Neural crest cell (in vitro differentiated cells): ENCODE measurements at regions not wholly inside any gene's neighbourhood (a gene's known extent, or its start where the extent isn't known, plus 50 kb on each side); places are given as distances from the start of the nearest gene placed in this dataset.

ENCODE experiments used
- DNase-seq: peaks from one replicate; pipeline ENCODE4 v3.0.0; 2021; ENCODE audit warnings: low read depth, mixed read lengths, low spot score
- H3K27ac Mint-ChIP-seq: one replicate; pipeline ENCODE4 v1.8.0; 2021; ENCODE audit warnings: mild to moderate bottlenecking, mixed read lengths; ENCODE audit not compliant: unreplicated experiment
- H3K27me3 Mint-ChIP-seq: 2 replicates; pipeline ENCODE4 v1.8.0; 2021; ENCODE audit warnings: low read depth, mild to moderate bottlenecking, mixed read lengths
- H3K36me3 Mint-ChIP-seq: 2 replicates; pipeline ENCODE4 v1.8.0; 2021; ENCODE audit warnings: low read depth, mild to moderate bottlenecking, mixed read lengths
- H3K4me1 Mint-ChIP-seq: 2 replicates; pipeline ENCODE4 v1.8.0; 2021; ENCODE audit warnings: mixed read lengths
- H3K4me3 Mint-ChIP-seq: one replicate; pipeline ENCODE4 v1.8.0; 2021; ENCODE audit warnings: mild to moderate bottlenecking, mixed read lengths
- H3K9me3 Mint-ChIP-seq: 2 replicates; pipeline ENCODE4 v1.8.0; 2021; ENCODE audit warnings: mixed read lengths
- CTCF ChIP-seq: fragments of 200-600 bp; sonication (generic); conservative IDR thresholded peaks from 2 replicates; pipeline ENCODE4 v1.5.0; 2021; ENCODE audit warnings: antibody characterized with exemption, mild to moderate bottlenecking

DNA sequence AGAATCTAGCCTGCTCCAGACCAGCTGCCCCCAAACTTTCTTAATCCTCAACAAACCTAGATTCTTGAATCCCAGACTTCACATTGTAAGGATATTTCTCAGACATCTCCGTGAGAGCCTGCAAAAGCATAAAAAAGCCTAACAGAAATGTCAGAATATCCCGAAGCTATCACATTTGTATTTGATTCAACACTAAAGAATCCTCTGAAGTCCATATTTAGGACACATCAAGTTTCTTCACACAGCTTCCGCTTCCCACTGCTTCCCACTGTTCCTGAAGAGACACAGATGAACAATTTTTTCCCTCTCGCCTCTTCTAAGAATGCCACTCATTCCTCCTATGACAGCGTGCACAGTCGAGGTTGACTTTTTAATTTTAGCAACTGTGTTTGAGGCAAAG lies 396.2 kb upstream of the IGFBP3 start:
- no peak overlapping the region for H3K4me3 Mint-ChIP-seq
- H3K4me1 Mint-ChIP-seq, result peaks cover 12% of the 10 kb centered on the region
- no peak for DNase-seq
- no peaks in the 10 kb centered on the region for H3K27me3 Mint-ChIP-seq
- H3K27ac Mint-ChIP-seq, result no peak overlapping the region
- no peak for TF ChIP-seq CTCF
- H3K36me3 Mint-ChIP-seq, result no peaks in the 10 kb centered on the region
- H3K9me3 Mint-ChIP-seq, result peaks cover 2% of the 10 kb centered on the region

GRCh38 chr7:46315891-46316290 lies 394.8 kb upstream of the IGFBP3 start:
- Mint-ChIP-seq H3K4me1 (peaks cover 3% of the 10 kb centered on the region), H3K27ac (no peak overlapping the region), H3K36me3 (no peaks in the 10 kb centered on the region), H3K27me3 (no peaks in the 10 kb centered on the region), H3K4me3 (no peak overlapping the region), H3K9me3 (peaks cover 4% of the 10 kb centered on the region)
- no peak for DNase-seq
- no peak for TF ChIP-seq CTCF

DNA sequence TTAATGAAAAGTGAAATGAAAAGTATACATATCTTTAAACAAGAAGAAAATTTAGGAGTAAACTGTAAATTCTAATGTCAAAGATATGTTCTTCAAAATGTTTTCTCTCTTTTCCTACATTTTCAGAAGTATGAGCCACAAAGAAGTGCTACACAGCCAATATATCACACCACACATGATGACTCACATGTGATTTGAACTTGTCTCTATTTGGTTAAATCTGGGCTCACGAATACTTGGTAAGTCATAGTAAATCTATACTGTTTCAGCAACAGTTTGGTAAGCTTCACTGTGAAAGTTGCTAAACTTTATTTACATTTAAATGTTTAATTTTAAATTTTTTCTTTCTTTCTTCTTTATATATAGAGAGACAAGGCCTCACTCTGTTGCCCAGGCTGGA lies 380.6 kb upstream of the IGFBP3 start:
- TF ChIP-seq CTCF, result no peak
- no peaks in the 10 kb centered on the region for H3K27me3 Mint-ChIP-seq
- no peak for DNase-seq
- peaks cover 9% of the 10 kb centered on the region for H3K36me3 Mint-ChIP-seq
- H3K27ac Mint-ChIP-seq, result no peak overlapping the region
- no peak overlapping the region for H3K4me3 Mint-ChIP-seq
- H3K9me3 Mint-ChIP-seq, result peaks cover 8% of the 10 kb centered on the region
- no peaks in the 10 kb centered on the region for H3K4me1 Mint-ChIP-seq

DNA sequence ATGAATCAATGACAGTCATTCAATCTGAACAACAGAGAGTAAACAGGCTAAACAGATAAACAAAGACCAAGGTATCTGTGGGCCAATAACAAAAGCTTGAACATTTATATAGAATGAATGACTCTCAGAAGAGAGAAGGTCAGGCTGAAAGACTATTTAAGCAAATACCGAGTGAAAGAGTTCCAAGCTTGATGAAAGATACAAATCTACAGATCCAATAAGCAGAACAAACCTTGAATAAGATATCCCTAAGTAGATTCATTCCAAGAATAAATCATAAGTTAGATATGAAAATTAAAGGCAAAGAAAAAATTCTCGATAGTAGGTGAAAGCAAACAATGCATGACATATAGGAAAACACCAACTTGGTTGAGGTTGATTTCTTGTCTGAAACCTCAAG lies 376.4 kb upstream of the IGFBP3 start:
- H3K4me3 Mint-ChIP-seq, result no peak overlapping the region
- H3K27me3 Mint-ChIP-seq, result no peaks in the 10 kb centered on the region
- peaks cover 9% of the 10 kb centered on the region for H3K36me3 Mint-ChIP-seq
- H3K4me1 Mint-ChIP-seq, result peaks cover 9% of the 10 kb centered on the region
- TF ChIP-seq CTCF, result no peak
- no peak overlapping the region for H3K27ac Mint-ChIP-seq
- no peak for DNase-seq
- H3K9me3 Mint-ChIP-seq, result peaks cover 7% of the 10 kb centered on the region

DNA sequence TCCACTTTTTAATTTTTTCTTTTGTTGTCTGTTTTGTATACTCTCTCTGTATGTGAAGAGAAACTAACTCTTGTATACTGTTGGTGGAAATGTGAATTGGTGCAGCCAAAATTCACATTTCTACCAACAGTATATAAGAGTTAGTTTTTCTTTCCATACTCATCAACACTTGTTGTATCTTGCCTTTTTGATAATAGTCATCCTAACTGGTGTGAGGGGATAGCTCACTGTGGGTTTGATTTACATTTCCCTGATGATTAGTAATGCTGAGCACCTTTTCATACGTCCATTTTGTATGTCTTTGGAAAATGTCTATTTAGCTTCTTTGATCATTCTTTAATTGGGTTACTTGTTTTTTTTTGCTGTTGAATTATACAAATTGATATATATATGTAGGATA lies 375.5 kb upstream of the IGFBP3 start:
- Mint-ChIP-seq H3K27ac (no peak overlapping the region), H3K9me3 (peaks cover 7% of the 10 kb centered on the region), H3K27me3 (no peaks in the 10 kb centered on the region), H3K36me3 (peaks cover 9% of the 10 kb centered on the region), H3K4me1 (peaks cover 16% of the 10 kb centered on the region), H3K4me3 (no peak overlapping the region)
- no peak for DNase-seq
- no peak for TF ChIP-seq CTCF

DNA sequence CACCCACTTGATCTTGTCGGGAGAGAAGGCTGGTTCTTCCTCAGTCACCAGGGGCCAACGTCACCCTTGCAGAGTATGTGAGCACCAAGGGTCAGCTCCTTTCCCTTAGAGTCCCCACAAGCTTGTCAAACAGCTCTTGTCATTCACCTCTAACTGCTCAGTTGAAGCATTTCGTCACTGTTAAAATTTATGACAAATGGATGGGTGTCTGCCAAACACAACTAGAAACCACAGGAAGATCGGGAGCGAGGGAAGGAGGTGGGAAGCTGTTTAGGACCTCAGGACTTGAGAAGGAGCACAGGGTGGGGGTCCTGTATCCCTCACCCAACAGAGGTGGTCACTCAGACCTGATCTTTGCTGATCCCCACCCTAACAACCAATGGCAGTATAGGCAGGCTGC lies 373.3 kb upstream of the IGFBP3 start:
- Mint-ChIP-seq H3K36me3 (peaks cover 9% of the 10 kb centered on the region), H3K4me3 (no peak overlapping the region), H3K27ac (no peak overlapping the region), H3K9me3 (peaks cover 7% of the 10 kb centered on the region), H3K27me3 (no peaks in the 10 kb centered on the region), H3K4me1 (peaks cover 27% of the 10 kb centered on the region)
- no peak for TF ChIP-seq CTCF
- no peak for DNase-seq
